NCI-H1105 treated with DMSO at 0.1 percent for 48 hours (cell line): ENCODE measurements at regions not wholly inside any gene's neighbourhood (a gene's known extent, or its start where the extent isn't known, plus 50 kb on each side); places are given as distances from the start of the nearest gene placed in this dataset.

Experiments
- DNase-seq: peaks from one replicate; lab custom pipeline; 2025; lab: John Stamatoyannopoulos, UW

DNA sequence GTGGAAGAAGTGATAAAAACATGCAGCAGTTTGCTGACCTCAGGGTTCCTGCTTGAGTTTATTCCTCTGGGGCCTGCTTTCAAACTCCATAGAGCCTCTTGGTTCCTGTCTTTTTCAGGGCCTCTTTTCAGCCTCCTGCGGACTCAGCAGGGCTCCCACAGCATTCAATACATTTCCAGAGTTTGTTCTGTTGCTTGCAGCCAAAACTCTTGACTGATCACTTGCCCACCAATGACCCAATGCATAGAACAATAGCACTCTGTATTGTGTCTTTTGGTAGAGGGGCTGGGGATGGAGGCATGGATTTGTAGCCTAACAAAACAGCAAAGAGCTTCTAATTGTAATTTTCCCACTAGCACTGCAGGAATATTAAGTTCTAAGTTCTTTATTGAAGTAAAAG, 50.8 kb upstream of the CREB5 start:
- DNase-seq, result no peak

DNA sequence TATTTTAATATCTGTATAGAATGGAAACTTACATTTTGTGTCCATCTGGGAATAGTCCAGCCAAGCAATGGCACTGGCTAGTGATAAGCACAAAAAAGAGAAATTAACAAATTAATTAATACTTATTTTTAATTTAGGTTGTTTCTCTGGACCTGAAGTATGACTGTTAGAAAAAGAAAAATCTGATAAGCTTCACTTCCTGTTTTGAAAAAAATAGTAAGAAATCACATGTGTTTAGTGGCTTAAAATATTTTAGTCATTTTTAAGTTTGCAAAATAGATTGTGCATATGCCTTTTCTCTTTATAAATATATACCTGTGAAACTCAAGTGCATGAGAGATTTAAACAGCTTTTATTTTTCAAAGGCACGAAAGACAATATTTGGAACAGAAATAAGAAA, 50.1 kb upstream of the CREB5 start:
- no peak for DNase-seq
